GM21528 (cell line): ENCODE measurements at regions not wholly inside any gene's neighbourhood (a gene's known extent, or its start where the extent isn't known, plus 50 kb on each side); places are given as distances from the start of the nearest gene placed in this dataset.

Experiments used
- ATAC-seq: cut with Tn5 transposase; IDR thresholded peaks from one replicate; pipeline ENCODE4 v1.9.1; 2021; ENCODE audit warnings: mild to moderate bottlenecking, moderate library complexity; ENCODE audit not compliant: unreplicated experiment, low FRiP score

DNA sequence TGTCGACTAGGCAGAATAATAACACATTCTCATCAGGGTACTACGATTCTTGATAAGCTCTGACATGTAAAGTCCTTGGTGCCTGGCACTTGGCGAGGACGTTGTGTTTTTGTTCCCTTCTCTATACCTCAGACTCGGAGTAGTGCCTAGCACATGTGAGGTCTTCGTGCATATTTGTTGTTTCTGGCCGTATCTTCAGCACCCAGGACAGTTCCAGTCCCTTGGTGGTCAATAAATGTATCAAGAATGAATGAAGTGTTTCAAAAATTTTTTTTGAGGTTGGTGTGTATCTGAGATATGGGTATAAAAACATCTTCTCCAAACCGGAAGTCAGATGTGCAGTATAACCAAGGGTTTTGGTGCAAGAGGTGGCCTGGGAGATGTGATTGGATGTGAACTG, 198.2 kb downstream of the AACS start:
- ATAC-seq = no peak

GRCh38 chr12:125267114-125267513, 201.9 kb downstream of the AACS start:
- no peak for ATAC-seq

DNA sequence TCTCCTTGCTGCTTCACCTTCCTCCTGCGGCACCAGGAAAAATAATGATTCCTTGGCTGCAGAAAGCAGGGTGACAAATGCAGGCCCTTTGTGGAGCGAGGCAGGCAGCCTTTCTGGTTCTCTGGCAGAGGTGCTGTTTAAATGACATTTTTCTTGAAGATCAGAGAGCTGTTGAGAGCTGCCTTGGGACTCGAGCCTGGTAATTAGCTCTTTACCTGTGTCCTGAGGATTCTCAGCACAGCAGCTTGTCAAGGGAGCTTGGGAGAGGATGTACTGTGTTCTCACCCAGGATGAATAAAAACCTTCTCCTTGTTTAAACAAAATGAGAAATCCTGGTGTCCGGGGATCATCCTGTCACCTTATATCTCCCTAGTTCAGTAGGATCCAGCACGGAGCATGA, 204.0 kb downstream of the AACS start:
- no peak for ATAC-seq

- no peak for ATAC-seq
These were observed 206.7 kb downstream of the AACS start for GRCh38 chr12:125271892-125272291.

GRCh38 chr12:125272383-125272933, 207.2 kb downstream of the AACS start:
- no peak for ATAC-seq

DNA sequence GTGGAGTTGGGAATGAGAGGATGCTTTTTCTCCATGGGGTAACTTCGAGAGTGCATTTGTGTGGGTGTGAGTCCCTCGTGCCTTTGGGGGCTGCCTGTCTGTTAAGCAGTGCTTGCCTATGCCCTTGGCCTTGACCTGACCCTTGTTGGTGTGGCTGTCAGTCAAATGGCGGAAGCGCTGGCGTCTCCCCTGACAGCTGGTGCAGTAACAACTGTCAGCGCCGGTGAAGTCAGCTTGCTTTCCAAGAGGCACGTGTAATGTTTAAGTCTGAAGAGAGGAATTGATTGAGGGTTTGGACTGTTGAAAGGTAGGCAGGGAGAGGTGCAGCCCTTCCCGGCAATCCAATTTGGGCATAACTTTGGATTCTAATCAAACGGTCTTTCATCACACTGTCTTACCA, 211.3 kb downstream of the AACS start:
- no peak for ATAC-seq

DNA sequence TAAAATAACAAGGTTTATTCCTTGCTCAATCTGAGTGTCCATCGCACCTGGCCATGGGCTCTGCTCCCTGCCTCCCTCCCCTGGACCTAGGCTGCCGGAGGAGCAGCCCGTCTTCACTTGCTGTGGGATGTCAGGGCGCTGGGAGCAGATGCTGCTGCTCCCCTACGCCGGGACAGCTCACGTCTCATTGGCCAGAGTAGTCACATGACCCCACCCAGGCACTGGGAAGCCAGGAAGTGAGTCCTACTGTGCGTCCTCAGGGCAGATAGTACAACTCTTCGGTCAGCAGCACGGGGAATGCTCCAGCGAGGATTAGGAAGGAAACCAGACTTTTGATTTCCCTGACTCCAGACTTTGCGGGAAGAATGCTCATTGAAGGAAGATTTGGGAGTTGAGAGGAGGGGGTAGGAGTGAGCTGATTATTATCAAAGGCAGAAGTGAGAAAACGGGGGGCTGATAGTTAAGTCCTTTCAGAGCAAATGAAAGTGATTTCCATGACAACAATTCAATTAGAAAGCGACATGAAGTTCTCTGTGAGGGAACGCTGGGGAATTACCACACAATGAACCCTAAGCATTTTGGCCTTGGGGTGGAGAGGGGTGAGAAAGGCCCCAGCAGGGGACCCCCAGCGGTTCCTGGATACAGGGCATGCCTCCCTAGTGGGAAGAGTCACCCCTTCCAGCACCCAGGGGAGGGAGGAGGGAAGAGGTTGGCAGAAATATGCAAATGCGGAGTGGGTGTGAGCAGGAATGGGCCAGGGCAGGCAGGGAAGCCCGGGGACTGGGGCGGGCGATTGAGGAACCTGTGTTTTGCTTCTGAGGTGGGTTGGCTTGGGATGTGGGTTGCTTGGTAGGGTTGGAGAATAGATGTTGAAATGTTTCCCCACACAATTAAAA, 215.5 kb downstream of the AACS start:
- ATAC-seq = no peak

GRCh38 chr12:125282921-125283320, 217.7 kb downstream of the AACS start:
- no peak for ATAC-seq

DNA sequence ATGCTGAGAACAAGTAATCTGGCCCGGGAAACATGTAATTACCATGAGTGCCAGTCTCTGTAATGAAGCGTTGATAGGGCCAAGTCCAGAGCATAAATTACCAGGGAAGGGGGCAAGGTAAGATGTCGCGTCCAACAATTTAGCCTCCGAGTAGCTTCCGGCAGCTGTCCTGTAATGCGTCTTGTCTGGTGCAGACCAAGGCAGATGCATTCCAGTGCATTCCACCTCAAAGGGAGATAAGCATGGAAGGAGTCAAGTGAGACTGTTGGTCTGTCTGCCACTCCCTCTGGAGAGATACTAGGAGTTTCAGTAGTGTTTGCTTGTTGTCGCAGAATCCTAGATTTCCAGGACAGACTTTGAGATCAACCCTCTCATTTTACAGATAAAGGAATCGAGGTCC, 218.3 kb downstream of the AACS start:
- ATAC-seq = no peak

DNA sequence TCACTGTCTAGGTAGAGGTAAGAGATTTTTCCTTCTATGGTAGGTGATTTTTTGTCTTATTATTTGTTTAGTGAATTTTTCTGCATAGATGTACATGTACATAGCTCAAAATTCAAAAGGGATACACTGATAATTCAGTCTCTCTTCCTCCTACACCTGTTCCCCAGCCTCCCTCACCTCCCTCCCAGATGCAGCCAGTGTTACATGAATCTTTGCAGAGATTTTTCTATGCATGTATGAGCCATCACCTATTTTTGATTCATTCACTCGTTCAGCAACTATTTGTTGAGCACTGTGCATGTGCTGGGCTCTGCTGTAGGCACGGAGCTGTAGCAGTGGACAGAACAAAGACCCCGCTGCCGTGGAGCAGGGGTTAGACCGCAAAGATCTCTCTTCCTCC, 218.9 kb downstream of the AACS start:
- ATAC-seq = no peak

DNA sequence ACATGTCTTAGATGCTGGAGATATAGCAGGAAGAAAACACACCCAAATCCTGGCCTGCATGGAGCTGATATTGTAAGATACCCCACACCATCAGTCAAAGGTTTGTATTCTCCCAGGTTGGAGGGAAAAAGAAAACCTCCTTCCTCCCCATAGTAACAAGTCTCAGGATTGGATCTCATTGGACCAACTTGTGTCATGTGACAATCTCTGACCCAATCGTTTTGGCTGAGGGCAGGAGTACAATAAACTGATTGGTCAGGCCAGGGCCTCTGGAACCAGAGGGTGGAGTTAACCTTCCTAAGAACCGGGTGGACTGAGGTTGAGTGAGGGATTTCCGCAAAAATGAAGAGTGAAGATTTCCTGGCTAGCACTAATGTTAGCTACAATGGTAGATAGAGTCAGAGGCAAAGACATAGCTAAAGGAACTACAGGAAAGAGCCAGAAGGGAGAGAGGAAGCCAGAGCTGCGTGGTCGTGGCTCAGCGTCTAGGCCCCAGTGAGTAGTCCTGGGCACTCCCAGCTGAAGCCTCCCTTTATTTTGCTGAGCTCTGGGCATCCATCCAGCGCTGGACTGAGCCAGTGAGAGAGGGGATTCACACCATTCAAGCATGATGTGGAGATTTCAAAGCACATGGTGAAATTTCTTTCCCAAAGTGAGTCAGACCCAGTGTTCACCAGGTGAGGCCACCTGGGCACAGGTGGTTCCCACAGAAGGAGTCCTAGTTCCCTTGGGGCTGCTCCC, 219.9 kb downstream of the AACS start:
- no peak for ATAC-seq

GRCh38 chr12:125286005-125286727, 220.9 kb downstream of the AACS start:
- ATAC-seq = no peak

DNA sequence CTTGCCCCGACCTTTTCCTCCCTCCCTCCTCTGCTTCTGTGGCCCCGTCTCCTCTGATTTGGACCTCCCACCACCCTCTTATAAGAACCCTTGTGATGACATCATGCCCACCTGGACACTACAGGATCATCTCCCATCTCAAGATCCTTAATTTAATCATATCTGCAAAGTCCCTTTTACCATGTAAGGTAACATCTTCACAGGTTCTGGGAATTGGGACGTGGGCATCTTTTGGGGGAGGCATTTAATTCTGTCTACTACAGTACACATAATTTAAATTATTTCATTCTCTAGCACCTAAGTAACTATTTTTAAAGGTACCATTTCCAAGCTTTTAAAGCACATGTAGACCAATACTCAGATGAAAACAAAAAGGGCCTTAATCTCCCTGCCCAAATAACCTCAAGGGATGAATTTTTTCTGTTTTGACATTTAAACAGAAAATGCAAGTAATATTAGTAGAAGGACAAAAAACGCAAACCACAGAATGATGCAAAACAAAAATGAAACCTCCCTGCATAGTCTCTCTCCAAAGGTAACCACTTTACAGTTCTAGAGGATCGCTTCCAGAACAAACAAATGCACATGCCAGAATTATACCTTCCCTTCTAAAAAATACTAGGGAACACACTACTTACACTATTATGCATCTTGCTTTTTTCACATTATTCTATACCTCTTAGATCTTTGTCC, 222.1 kb downstream of the AACS start:
- peak; percentile 75 for ATAC-seq

DNA sequence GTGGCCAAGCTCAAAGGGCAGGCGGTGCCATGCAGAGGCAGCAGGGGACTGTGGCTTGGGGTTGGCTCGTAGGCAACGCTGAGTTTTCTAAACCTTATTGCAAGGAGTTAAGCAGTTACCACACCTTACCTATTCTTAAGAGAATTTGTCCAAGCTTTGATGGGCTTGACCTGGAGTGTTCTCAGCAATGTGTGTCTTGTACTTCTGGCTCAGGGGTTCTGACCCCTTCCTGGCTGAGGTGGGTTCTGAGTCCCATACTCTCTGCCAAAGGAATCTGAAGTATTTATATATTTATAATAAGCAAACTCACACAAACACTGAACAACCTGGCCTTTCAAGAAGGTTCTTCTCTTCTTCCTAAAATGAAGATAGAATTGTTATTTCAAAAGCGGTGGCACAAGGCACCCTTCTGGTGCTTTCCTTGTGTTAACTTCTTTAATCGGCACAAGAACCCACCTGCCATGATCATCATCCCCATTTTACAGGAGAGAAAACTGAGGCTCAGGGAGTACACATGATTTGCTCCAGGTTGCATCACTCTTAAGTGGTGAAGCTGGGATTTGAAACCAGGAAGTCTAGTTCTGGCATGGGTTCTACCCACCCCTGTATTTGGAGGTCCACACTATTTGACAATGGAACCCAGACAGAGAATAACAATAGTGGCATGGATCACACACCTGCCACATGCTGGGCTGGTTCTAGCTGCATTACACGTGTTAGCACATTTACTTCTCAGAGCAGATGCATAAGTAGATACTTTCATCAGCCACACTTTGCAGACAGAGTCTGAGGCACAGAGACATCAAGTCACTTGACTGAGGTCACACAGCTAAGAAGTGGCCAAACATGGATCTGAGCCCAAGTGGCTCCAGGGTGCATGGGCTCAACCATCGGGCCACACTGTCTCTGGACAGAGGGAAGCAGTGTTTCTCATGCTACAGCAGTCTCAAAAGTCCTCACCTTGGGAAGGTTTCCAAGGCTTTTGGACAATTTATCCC, 224.0 kb downstream of the AACS start:
- no peak for ATAC-seq

GRCh38 chr12:125289970-125290369, 224.7 kb downstream of the AACS start:
- no peak for ATAC-seq

DNA sequence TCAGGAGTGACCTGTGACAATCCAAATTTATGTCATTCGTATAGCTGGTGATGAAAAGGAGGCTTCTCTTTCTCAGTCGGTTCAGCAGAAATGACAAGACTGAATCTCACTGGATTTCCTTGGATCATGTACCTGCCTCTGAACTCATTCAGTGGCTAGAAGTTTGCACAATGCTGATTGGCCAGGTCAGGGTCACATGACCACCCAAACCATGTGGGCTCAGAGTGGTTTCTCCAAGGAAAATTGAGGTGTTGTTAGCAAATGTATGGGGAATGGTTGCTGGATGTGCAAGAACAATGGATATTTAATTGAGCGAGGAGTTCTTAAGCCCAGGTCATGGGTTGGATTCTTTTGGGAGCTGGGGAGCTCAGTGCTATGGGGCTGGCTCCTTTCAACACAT, 227.5 kb downstream of the AACS start:
- ATAC-seq = no peak

- ATAC-seq = no peak
These were observed 230.3 kb downstream of the AACS start for GRCh38 chr12:125295550-125295949.

DNA sequence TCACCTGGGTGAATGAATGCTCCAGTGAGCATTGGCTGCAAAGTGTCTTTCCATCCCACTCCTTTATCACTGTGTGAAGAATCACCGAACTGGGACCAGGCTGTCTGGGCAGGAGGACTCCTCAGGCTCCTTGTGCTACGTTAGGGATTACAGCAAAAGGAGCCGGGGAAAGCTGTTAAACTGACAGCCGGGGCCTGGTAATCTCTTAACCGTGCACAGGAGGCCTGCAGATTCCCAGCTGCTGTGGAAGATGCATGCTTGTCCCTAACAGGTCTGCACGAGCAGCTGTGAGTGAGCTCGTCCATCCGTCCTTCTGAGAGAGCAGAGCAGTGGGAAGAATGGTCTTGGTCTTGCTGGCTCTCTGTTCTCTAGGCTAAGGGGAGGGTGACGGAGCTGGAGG, 231.5 kb downstream of the AACS start:
- no peak for ATAC-seq

DNA sequence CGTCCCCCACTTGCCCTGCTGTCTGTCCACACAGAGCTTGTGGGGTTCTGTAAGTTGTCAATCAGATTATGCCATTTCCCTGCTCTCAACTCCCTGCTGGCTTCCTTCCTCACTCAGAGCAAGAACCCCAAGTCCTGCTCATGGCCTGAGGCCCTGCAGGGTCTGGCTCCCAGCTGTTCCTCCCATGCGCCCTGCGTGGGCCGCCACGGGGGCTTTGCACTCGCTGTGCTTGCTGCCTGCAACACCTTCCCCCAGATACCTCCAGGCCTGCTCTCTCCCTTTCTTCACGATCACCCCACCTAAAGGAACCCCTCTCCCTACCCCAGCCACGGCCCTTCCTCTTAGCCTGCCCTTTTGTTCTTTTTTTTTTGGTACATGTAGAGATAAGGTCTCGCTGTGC, 234.6 kb downstream of the AACS start:
- ATAC-seq = no peak
